Kidney (tissue), 13 donors: ENCODE measurements at regions not wholly inside any gene's neighbourhood (a gene's known extent, or its start where the extent isn't known, plus 50 kb on each side); places are given as distances from the start of the nearest gene placed in this dataset.

Experiments used
- DNase-seq, 5 donors: peaks; one replicate each; pipeline ENCODE4 v3.0.0-alpha.2; 2013 to 2020
- FAIRE-seq: peaks from 2 replicates; lab custom pipeline; 2012; peaks lifted over from hg19 to GRCh38; lab: Jason Lieb, UNC
- H3K27ac ChIP-seq, 2 donors: one replicate each; pipeline ENCODE4 v1.7.0; 2013; ENCODE audit warnings: low read depth in 2 of 2, low read length in 2 of 2, inconsistent platforms in 1 of 2
- H3K27me3 ChIP-seq: one replicate; pipeline ENCODE4 v1.7.1; 2013; ENCODE audit warnings: low read length, inconsistent platforms; ENCODE audit not compliant: control insufficient read depth, insufficient read depth
- H3K36me3 ChIP-seq, 3 donors: one replicate each; pipeline versions ENCODE4 v1.7.0 to v1.7.1; 2013; ENCODE audit warnings: low read length in 3 of 3, control low read depth in 1 of 3, inconsistent platforms in 1 of 3; ENCODE audit not compliant: insufficient read depth in 3 of 3, control insufficient read depth in 2 of 3
- H3K4me1 ChIP-seq, 3 donors: one replicate each; pipeline versions ENCODE4 v1.7.0 to v1.7.1; 2013; ENCODE audit warnings: low read length in 3 of 3, inconsistent platforms in 1 of 3, low read depth in 1 of 3; ENCODE audit not compliant: control insufficient read depth in 2 of 3, insufficient read depth in 2 of 3
- H3K4me3 ChIP-seq, 3 donors: one replicate each; pipeline versions ENCODE4 v1.7.0 to v1.8.1; 2013; ENCODE audit warnings: low read length in 3 of 3, control low read depth in 1 of 3, inconsistent platforms in 1 of 3
- H3K9ac ChIP-seq, 3 donors: one replicate each; pipeline versions ENCODE4 v1.7.0 to v1.7.1; 2013; ENCODE audit warnings: low read length in 3 of 3, control low read depth in 1 of 3, inconsistent platforms in 1 of 3
- H3K9me3 ChIP-seq, 3 donors: one replicate each; pipeline versions ENCODE4 v1.7.0 to v1.7.1; 2013; ENCODE audit warnings: low read length in 3 of 3, control low read depth in 1 of 3, inconsistent platforms in 1 of 3; ENCODE audit not compliant: control insufficient read depth in 2 of 3, insufficient read depth in 1 of 3
- CTCF ChIP-seq: IDR thresholded peaks from 3 replicates; pipeline ENCODE4 v1.5.1; 2012; ENCODE audit warnings: mild to moderate bottlenecking, moderate library complexity, borderline replicate concordance; ENCODE audit not compliant: insufficient read depth; ENCODE audit errors: extremely low read depth
- intact Hi-C: fragments of 100-400 bp; cut with DNase I; formaldehyde crosslinking; loops from one replicate; pipeline ENCODE4 v1.11.1; 2022
- donor health status: control.
- donor health status: control.
- donor health status: control.
- donor health status: control.
- donor health status: control.
- donor health status: DM: yes; HTN: yes; CAD: no.
- donor health status: Normal renal cell carcinoma (clear cell type).

GRCh38 chr21:17987382-17988101, 168.4 kb upstream of the C21orf91 start:
- no peak for TF ChIP-seq CTCF
- no peak overlapping the region for H3K9ac ChIP-seq
- no peak for DNase-seq
- H3K27ac ChIP-seq = no peak overlapping the region
- FAIRE-seq = no peak
- H3K27me3 ChIP-seq = no peaks in the 10 kb centered on the region
- H3K4me3 ChIP-seq = no peak overlapping the region
- no peaks in the 10 kb centered on the region for H3K4me1 ChIP-seq
- no peaks in the 10 kb centered on the region for H3K9me3 ChIP-seq
- intact Hi-C loops = no loop called here
- H3K36me3 ChIP-seq = no peaks in the 10 kb centered on the region

GRCh38 chr21:17981060-17981740, 162.0 kb upstream of the C21orf91 start:
- H3K27me3 ChIP-seq = no peaks in the 10 kb centered on the region
- intact Hi-C loops = no loop called here
- no peak for TF ChIP-seq CTCF
- H3K9me3 ChIP-seq = no peaks in the 10 kb centered on the region
- no peak overlapping the region for H3K27ac ChIP-seq
- DNase-seq = peak in 1 of 5 donors; percentile 20
- H3K9ac ChIP-seq = no peak overlapping the region
- H3K36me3 ChIP-seq = no peaks in the 10 kb centered on the region
- H3K4me1 ChIP-seq = no peaks in the 10 kb centered on the region
- H3K4me3 ChIP-seq = no peak overlapping the region
- no peak for FAIRE-seq

- FAIRE-seq (no peak), DNase-seq (no peak)
- Histone ChIP-seq H3K4me1 (no peaks in the 10 kb centered on the region), H3K36me3 (no peaks in the 10 kb centered on the region), H3K27me3 (no peaks in the 10 kb centered on the region), H3K9ac (no peak overlapping the region), H3K27ac (no peak overlapping the region), H3K4me3 (no peak overlapping the region), H3K9me3 (no peaks in the 10 kb centered on the region)
- TF ChIP-seq CTCF = no peak
- intact Hi-C loops = no loop called here
These were observed 160.6 kb upstream of the C21orf91 start for GRCh38 chr21:17979763-17980162.
